HEK293 (cell line): ENCODE measurements at regions not wholly inside any gene's neighbourhood (a gene's known extent, or its start where the extent isn't known, plus 50 kb on each side); places are given as distances from the start of the nearest gene placed in this dataset.

ENCODE experiments used
- CTCF ChIA-PET: fragments of 350-600 bp; formaldehyde crosslinking; extraction: SDS; loops from one replicate; lab custom pipeline; 2021; ENCODE audit warnings: antibody characterized with exemption; lab: Yijun Ruan, JAX
- POLR2A ChIA-PET: fragments of 300-600 bp; formaldehyde crosslinking; extraction: SDS; loops from one replicate; lab custom pipeline; 2020; ENCODE audit warnings: antibody characterized with exemption, inconsistent platforms; lab: Yijun Ruan, JAX
- H3K27ac ChIP-seq: fragments of 200-500 bp; sonication (Bioruptor generic); 2 replicates; pipeline ENCODE4 v1.5.1; 2014; ENCODE audit warnings: low read depth, low read length, control low read depth, inconsistent platforms; ENCODE audit errors: extremely low read depth
- H3K36me3 ChIP-seq, 2 experiments: fragments of 200-500 bp in 1 of 2; sonication (Bioruptor generic) in 1 of 2; 1 replicate in 1 of 2; 2 replicates in 1 of 2; pipeline ENCODE4 v1.5.1; 2014 to 2017; ENCODE audit warnings: inconsistent platforms in 2 of 2, low read length in 2 of 2; ENCODE audit not compliant: control insufficient read depth in 2 of 2, insufficient read depth in 1 of 2
- H3K4me1 ChIP-seq: fragments of 200-500 bp; sonication (Bioruptor generic); 2 replicates; pipeline ENCODE4 v1.5.1; 2014; ENCODE audit warnings: mild to moderate bottlenecking, low read length, inconsistent platforms; ENCODE audit not compliant: control insufficient read depth, insufficient read depth
- H3K4me3 ChIP-seq: 2 replicates; pipeline ENCODE4 v1.5.1; 2011; ENCODE audit warnings: low read depth, mild to moderate bottlenecking, control low read depth, low read length, moderate library complexity
- H3K9me3 ChIP-seq: fragments of 200-500 bp; sonication (Bioruptor generic); 2 replicates; pipeline ENCODE4 v1.5.1; 2014; ENCODE audit warnings: low read depth, low read length, inconsistent platforms; ENCODE audit not compliant: control insufficient read depth, insufficient read depth
- AEBP2 ChIP-seq: fragments of 450-650 bp; formaldehyde crosslinking; IDR thresholded peaks from 2 replicates; pipeline ENCODE4 v1.5.1; 2016; ENCODE audit warnings: missing biosample characterization, missing genetic modification characterization, borderline replicate concordance
- GLI4 ChIP-seq: fragments of 450-650 bp; formaldehyde crosslinking; IDR thresholded peaks from 2 replicates; pipeline ENCODE4 v1.5.1; 2016; ENCODE audit warnings: missing biosample characterization, missing genetic modification characterization
- SCRT2 ChIP-seq: fragments of 450-650 bp; formaldehyde crosslinking; IDR thresholded peaks from 2 replicates; pipeline ENCODE4 v1.5.1; 2016; ENCODE audit warnings: missing biosample characterization, missing genetic modification characterization
- SP7 ChIP-seq: fragments of 450-650 bp; formaldehyde crosslinking; IDR thresholded peaks from 2 replicates; pipeline ENCODE4 v1.5.1; 2016; ENCODE audit warnings: missing biosample characterization, missing genetic modification characterization
- ZBTB44 ChIP-seq: fragments of 450-650 bp; IDR thresholded peaks from 2 replicates; pipeline ENCODE4 v1.5.1; 2018; ENCODE audit warnings: missing biosample characterization, mild to moderate bottlenecking, missing genetic modification characterization
- ZFP41 ChIP-seq: fragments of 450-650 bp; formaldehyde crosslinking; IDR thresholded peaks from 2 replicates; pipeline ENCODE4 v1.5.1; 2016; ENCODE audit warnings: missing biosample characterization, missing genetic modification characterization, borderline replicate concordance
- ZNF24 ChIP-seq: fragments of 450-650 bp; formaldehyde crosslinking; IDR thresholded peaks from 2 replicates; pipeline ENCODE4 v1.5.1; 2016; ENCODE audit warnings: missing biosample characterization, missing genetic modification characterization
- ZNF292 ChIP-seq: fragments of 450-650 bp; formaldehyde crosslinking; IDR thresholded peaks from 2 replicates; pipeline ENCODE4 v1.5.1; 2016; ENCODE audit warnings: low read depth, missing biosample characterization, missing genetic modification characterization, borderline replicate concordance
- ZNF530 ChIP-seq: fragments of 450-650 bp; formaldehyde crosslinking; IDR thresholded peaks from 2 replicates; pipeline ENCODE4 v1.5.1; 2016; ENCODE audit warnings: low read depth, missing biosample characterization, missing genetic modification characterization
- ZNF558 ChIP-seq: fragments of 450-650 bp; formaldehyde crosslinking; IDR thresholded peaks from 2 replicates; pipeline ENCODE4 v1.5.1; 2016; ENCODE audit warnings: missing biosample characterization, missing genetic modification characterization
- ZNF626 ChIP-seq: fragments of 450-650 bp; sonication (Bioruptor Pico); formaldehyde crosslinking; IDR thresholded peaks from 2 replicates; pipeline ENCODE4 v1.5.1; 2018; ENCODE audit warnings: missing biosample characterization, missing genetic modification characterization, inconsistent platforms
- ZNF658 ChIP-seq: fragments of 450-650 bp; formaldehyde crosslinking; IDR thresholded peaks from 2 replicates; pipeline ENCODE4; 2016; ENCODE audit warnings: missing biosample characterization, missing genetic modification characterization
- ZNF785 ChIP-seq: fragments of 450-650 bp; formaldehyde crosslinking; IDR thresholded peaks from 2 replicates; pipeline ENCODE4 v1.5.1; 2016; ENCODE audit warnings: missing biosample characterization, missing genetic modification characterization
- TF ChIP-seq, protein P1 (sequence below): fragments of 450-650 bp; formaldehyde crosslinking; optimal IDR thresholded peaks from 2 replicates; pipeline ENCODE3; 2016; ENCODE audit warnings: missing biosample characterization, mild to moderate bottlenecking, missing genetic modification characterization

GRCh38 chr4:55255179-55255578 lies 90.9 kb upstream of the SRD5A3 start:
- no peaks in the 10 kb centered on the region for H3K4me1 ChIP-seq
- POLR2A ChIA-PET, result no interaction called here
- TF ChIP-seq, protein P1, sequence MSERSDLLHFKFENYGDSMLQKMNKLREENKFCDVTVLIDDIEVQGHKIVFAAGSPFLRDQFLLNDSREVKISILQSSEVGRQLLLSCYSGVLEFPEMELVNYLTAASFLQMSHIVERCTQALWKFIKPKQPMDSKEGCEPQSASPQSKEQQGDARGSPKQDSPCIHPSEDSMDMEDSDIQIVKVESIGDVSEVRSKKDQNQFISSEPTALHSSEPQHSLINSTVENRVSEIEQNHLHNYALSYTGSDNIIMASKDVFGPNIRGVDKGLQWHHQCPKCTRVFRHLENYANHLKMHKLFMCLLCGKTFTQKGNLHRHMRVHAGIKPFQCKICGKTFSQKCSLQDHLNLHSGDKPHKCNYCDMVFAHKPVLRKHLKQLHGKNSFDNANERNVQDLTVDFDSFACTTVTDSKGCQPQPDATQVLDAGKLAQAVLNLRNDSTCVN (tag by site-specific recombination), result no peak
- TF ChIP-seq ZNF558 (tag by site-specific recombination) (no peak), ZNF24 (tag by site-specific recombination) (no peak), ZFP41 (tag by site-specific recombination) (no peak), ZBTB44 (tag by site-specific recombination) (no peak), GLI4 (no peak)
- H3K36me3 ChIP-seq, result no peaks in the 10 kb centered on the region
- H3K9me3 ChIP-seq, result no peaks in the 10 kb centered on the region
- no peak overlapping the region for H3K27ac ChIP-seq
- H3K4me3 ChIP-seq, result no peak overlapping the region
- CTCF ChIA-PET, result no interaction called here

DNA sequence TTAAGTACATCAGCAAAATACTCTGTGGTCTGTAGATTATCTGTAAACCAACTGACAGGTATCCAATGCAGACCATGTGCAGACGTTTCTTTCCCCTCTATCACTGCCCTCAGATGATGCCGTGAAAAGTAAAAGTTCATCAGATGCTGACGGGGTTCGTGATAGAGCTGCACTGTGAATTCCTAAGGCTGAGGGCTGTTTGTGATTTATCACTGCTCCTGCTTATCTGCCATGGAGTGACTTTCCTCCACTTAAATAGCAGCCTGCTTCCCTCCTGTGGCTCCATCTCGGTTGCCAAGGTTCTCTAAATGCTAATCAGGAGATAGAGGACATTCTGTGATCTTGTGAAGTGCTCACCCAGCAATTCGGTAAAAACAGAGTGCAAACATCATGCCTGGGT lies 89.3 kb upstream of the SRD5A3 start:
- POLR2A ChIA-PET, result no interaction called here
- Histone ChIP-seq H3K4me1 (no peaks in the 10 kb centered on the region), H3K36me3 (no peaks in the 10 kb centered on the region), H3K9me3 (no peaks in the 10 kb centered on the region), H3K4me3 (no peak overlapping the region), H3K27ac (no peak overlapping the region)
- CTCF ChIA-PET, result no interaction called here
- TF ChIP-seq SCRT2 (no peak), ZNF292 (tag by site-specific recombination) (no peak), SP7 (no peak), ZNF530 (tag by site-specific recombination) (no peak)

DNA sequence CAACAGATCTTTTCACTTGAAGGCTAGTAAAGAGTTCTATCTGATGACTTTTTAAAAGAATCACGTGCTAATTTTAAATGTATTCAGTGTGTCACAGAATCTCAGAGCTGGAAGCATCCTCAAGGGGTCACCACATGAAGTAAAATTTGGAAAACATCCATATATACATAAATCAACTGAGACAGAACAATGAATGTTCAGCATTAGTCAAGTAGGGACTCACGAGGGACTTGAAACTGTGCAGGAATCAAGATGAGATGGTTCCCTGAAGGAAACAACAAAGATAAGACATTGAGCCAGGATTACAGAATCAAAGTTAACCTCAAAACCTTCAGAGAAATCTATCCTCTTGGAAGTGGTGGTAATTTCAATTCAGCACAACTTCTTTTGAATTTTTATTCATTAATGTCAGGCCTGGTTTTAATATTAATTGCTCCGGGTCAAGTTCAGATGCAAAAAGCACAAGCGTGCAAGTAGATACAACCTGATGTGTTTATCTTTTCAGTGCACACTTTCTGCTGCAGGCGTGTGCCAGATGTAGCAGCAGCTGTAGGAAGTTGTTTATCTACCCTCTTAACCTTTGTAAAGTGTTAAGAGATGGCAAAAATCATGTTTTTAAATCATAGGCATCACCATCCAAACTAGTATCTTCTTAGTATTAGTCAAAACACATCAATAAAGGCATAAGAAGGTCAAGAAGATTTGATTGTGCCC lies 87.7 kb upstream of the SRD5A3 start:
- no peak overlapping the region for H3K27ac ChIP-seq
- ChIA-PET POLR2A (no interaction called here), CTCF (no interaction called here)
- TF ChIP-seq ZNF785 (no peak), AEBP2 (tag by site-specific recombination) (no peak), ZNF626 (no peak)
- H3K36me3 ChIP-seq, result no peaks in the 10 kb centered on the region
- H3K9me3 ChIP-seq, result no peaks in the 10 kb centered on the region
- no peaks in the 10 kb centered on the region for H3K4me1 ChIP-seq
- no peak overlapping the region for H3K4me3 ChIP-seq

GRCh38 chr4:55259294-55259693 lies 86.7 kb upstream of the SRD5A3 start:
- no peak for TF ChIP-seq ZNF658 (tag by site-specific recombination)
- TF ChIP-seq, all 188 proteins: peak for 0
- CTCF ChIA-PET, result no interaction called here
- H3K4me1 ChIP-seq, result no peaks in the 10 kb centered on the region
- H3K4me3 ChIP-seq, result no peak overlapping the region
- H3K9me3 ChIP-seq, result no peaks in the 10 kb centered on the region
- no peaks in the 10 kb centered on the region for H3K36me3 ChIP-seq
- H3K27ac ChIP-seq, result no peak overlapping the region
- POLR2A ChIA-PET, result no interaction called here
